ENCODE measurements at regions not wholly inside any gene's neighbourhood (a gene's known extent, or its start where the extent isn't known, plus 50 kb on each side); places are given as distances from the start of the nearest gene placed in this dataset.
"Not testable (repeated sequence)": the region's sequence is repeated elsewhere in the genome, so short reads cannot be mapped to it uniquely, and the experiment has no call there.

DNA sequence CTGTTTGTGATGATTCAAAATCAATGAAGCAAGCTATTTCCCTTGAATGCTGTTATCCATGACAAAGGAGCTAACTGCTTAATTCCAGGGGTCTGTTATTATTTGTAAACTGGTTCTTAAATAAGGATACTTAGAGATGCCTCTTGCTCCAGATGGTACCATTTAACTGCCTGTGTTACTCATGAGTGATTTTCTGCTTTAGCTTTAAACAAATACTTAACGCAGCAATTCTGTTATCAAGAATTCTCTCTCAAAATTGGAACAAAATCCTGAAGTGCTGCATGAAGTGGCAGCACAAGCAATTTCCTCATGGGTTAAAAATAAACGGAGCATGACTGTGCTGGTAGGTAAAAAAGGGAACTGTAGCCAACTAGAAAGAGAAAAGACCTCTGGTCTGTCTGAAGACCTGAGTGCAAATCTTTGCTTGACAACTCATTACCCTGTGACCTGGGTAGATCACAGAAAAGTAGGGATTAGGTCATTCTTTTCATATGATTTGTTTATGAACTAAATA lies 62.5 kb upstream of the GBE1 start:
- no peak for FAIRE-seq
- Histone ChIP-seq H3K27ac (no peak overlapping the region), H3K4me3 (no peak overlapping the region), H3K4me2 (no peak overlapping the region), H3K9me3 (no peaks in the 10 kb centered on the region), H3K4me1 (no peaks in the 10 kb centered on the region)
- ChIA-PET CTCF (no interaction called here), POLR2A (no interaction called here)
- DNase-seq (ENCODE audit: low read depth in 1 of 2, low spot score in 1 of 2), result no peak
- TF ChIP-seq, protein P1, sequence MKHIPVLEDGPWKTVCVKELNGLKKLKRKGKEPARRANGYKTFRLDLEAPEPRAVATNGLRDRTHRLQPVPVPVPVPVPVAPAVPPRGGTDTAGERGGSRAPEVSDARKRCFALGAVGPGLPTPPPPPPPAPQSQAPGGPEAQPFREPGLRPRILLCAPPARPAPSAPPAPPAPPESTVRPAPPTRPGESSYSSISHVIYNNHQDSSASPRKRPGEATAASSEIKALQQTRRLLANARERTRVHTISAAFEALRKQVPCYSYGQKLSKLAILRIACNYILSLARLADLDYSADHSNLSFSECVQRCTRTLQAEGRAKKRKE (CRISPR knock-in tag; IDR thresholded peaks at IDR 0.05; ENCODE audit: low read depth), result no peak
- TF ChIP-seq FOXS1 (CRISPR knock-in tag; IDR thresholded peaks at IDR 0.05) (no peak), TP53 (CRISPR knock-in tag; IDR thresholded peaks at IDR 0.05) (no peak), HOXB13 (CRISPR knock-in tag; IDR thresholded peaks at IDR 0.05; ENCODE audit: low read depth) (no peak)
- TF ChIP-seq, protein P2, sequence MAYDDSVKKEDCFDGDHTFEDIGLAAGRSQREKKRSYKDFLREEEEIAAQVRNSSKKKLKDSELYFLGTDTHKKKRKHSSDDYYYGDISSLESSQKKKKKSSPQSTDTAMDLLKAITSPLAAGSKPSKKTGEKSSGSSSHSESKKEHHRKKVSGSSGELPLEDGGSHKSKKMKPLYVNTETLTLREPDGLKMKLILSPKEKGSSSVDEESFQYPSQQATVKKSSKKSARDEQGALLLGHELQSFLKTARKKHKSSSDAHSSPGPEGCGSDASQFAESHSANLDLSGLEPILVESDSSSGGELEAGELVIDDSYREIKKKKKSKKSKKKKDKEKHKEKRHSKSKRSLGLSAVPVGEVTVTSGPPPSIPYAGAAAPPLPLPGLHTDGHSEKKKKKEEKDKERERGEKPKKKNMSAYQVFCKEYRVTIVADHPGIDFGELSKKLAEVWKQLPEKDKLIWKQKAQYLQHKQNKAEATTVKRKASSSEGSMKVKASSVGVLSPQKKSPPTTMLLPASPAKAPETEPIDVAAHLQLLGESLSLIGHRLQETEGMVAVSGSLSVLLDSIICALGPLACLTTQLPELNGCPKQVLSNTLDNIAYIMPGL (CRISPR knock-in tag; IDR thresholded peaks at IDR 0.05; ENCODE audit: borderline replicate concordance), result no peak
- 29% methylated on average over 2 of the region's 2 CpGs for WGBS (ENCODE audit: missing lambda C conversion rate)
- no peak for ATAC-seq

DNA sequence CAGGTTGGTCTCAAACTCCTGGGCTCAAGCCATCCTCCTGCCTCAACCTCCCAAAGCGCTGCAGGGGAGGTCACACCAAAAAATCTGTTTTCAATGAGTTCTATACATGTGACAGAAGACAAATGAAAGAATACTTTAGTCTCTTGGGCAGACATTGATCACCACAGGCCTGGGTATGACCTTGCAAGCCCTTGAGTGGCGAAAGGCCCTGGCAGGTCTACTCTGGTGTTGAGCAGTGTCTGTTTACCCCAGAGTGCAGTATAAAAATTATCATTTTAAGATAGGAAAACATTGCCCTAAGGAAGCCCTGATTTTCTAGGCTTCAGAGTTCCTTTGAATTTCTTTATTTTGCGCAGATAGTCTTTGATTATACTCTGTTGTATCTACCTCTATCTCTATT lies 61.6 kb upstream of the GBE1 start:
- no peak for FAIRE-seq
- Histone ChIP-seq H3K4me2 (no peak overlapping the region), H3K4me1 (no peaks in the 10 kb centered on the region), H3K9me3 (peaks cover 1% of the 10 kb centered on the region; the same call in 1 of the 3 replicates), H3K4me3 (no peak overlapping the region), H3K27ac (no peak overlapping the region)
- ChIA-PET POLR2A (no interaction called here), CTCF (no interaction called here)
- DNase-seq (ENCODE audit: low read depth in 1 of 2, low spot score in 1 of 2), result no peak
- TF ChIP-seq ESRRA (IDR thresholded peaks at IDR 0.05; ENCODE audit: borderline replicate concordance, low read length) (no peak), POLR2A (IDR thresholded peaks at IDR 0.05; ENCODE audit: low read length) (no peak), CHD2 (IDR thresholded peaks at IDR 0.05; ENCODE audit: low read length, partially characterized antibody) (no peak), HDAC2 (IDR thresholded peaks at IDR 0.05) (no peak), RAD21 (conservative IDR thresholded peaks at IDR 0.05 in 1 of 2, IDR thresholded peaks at IDR 0.05 in 1 of 2) (no peak), HOXB5 (CRISPR knock-in tag; IDR thresholded peaks at IDR 0.05) (no peak)
- WGBS (ENCODE audit: missing lambda C conversion rate), result 79% methylated on average over 3 of the region's 3 CpGs
- ATAC-seq, result no peak

GRCh38 chr3:81816473-81817250 lies 55.2 kb upstream of the GBE1 start:
- DNase-seq (ENCODE audit: low read depth in 1 of 2, low spot score in 1 of 2) (no peak), ATAC-seq (no peak), FAIRE-seq (no peak)
- ChIA-PET CTCF (no interaction called here), POLR2A (no interaction called here)
- H3K4me1 ChIP-seq, result no peaks in the 10 kb centered on the region
- H3K4me3 ChIP-seq, result no peak overlapping the region
- no peak overlapping the region for H3K27ac ChIP-seq
- H3K9me3 ChIP-seq, result peaks cover 3% of the 10 kb centered on the region; the same call in 1 of the 3 replicates
- 50% methylated on average over 8 of the region's 8 CpGs for WGBS (ENCODE audit: missing lambda C conversion rate)
- no peak overlapping the region for H3K4me2 ChIP-seq
- TF ChIP-seq HOXB5 (CRISPR knock-in tag; IDR thresholded peaks at IDR 0.05) (no peak), MAX (IDR thresholded peaks at IDR 0.05) (no peak), TP53 (CRISPR knock-in tag; IDR thresholded peaks at IDR 0.05) (no peak), HOXB13 (CRISPR knock-in tag; IDR thresholded peaks at IDR 0.05; ENCODE audit: low read depth) (no peak), RARB (CRISPR knock-in tag; IDR thresholded peaks at IDR 0.05) (no peak), BHLHE40 (IDR thresholded peaks at IDR 0.05; ENCODE audit: low read depth, low read length) (no peak), ESRRA (IDR thresholded peaks at IDR 0.05; ENCODE audit: borderline replicate concordance, low read length) (no peak)
- TF ChIP-seq, protein P3, sequence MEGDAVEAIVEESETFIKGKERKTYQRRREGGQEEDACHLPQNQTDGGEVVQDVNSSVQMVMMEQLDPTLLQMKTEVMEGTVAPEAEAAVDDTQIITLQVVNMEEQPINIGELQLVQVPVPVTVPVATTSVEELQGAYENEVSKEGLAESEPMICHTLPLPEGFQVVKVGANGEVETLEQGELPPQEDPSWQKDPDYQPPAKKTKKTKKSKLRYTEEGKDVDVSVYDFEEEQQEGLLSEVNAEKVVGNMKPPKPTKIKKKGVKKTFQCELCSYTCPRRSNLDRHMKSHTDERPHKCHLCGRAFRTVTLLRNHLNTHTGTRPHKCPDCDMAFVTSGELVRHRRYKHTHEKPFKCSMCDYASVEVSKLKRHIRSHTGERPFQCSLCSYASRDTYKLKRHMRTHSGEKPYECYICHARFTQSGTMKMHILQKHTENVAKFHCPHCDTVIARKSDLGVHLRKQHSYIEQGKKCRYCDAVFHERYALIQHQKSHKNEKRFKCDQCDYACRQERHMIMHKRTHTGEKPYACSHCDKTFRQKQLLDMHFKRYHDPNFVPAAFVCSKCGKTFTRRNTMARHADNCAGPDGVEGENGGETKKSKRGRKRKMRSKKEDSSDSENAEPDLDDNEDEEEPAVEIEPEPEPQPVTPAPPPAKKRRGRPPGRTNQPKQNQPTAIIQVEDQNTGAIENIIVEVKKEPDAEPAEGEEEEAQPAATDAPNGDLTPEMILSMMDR (IDR thresholded peaks at IDR 0.05), result no peak
- TF ChIP-seq, protein P1 (CRISPR knock-in tag; IDR thresholded peaks at IDR 0.05; ENCODE audit: low read depth), result no peak

DNA sequence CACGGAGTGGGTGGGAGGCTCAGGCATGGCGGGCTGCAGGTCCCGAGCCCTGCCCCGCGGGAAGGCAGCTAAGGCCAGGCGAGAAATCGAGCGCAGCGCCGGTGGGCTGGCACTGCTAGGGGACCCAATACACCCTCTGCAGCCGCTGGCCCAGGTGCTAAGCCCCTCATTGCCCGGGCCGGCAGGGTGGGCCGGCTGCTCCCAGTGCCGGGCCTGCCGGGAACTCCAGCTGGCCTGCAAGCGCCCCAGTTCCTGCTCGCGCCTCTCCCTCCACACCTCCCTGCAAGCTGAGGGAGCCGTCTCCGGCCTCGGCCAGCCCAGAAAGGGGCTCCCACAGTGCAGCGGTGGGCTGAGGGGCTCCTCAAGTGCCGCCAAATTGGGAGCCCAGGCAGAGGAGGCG lies 50.7 kb upstream of the GBE1 start:
- H3K4me2 ChIP-seq; POLR2A ChIA-PET; H3K4me1 ChIP-seq; DNase-seq (ENCODE audit: low read depth in 1 of 2, low spot score in 1 of 2); ATAC-seq; H3K9me3 ChIP-seq; H3K4me3 ChIP-seq; FAIRE-seq; H3K27ac ChIP-seq: not testable (repeated sequence)
- CTCF ChIA-PET, result interaction anchor here (0.6 kb wide), 1 partner anchor 157 kb away, joined by 3 read pairs; no protein-coding TSS in a partner anchor
- WGBS (ENCODE audit: missing lambda C conversion rate), result 91% methylated on average over 10 of the region's 25 CpGs
